Brain microvascular endothelial cell (primary cell): ENCODE measurements at regions not wholly inside any gene's neighbourhood (a gene's known extent, or its start where the extent isn't known, plus 50 kb on each side); places are given as distances from the start of the nearest gene placed in this dataset.
"Not testable (repeated sequence)": the region's sequence is repeated elsewhere in the genome, so short reads cannot be mapped to it uniquely, and the experiment has no call there.

ENCODE experiments used
- DNase-seq: peaks from one replicate; pipeline ENCODE4 v3.0.0-alpha.2; 2020
- H3K27ac ChIP-seq: fragments of 250-450 bp; sonication (Bioruptor Pico); 2 replicates; pipeline ENCODE4 v1.5.1; 2020; ENCODE audit warnings: mild to moderate bottlenecking, moderate library complexity
- H3K27me3 ChIP-seq: fragments of 250-450 bp; sonication (Bioruptor Pico); replicated peaks from 2 replicates; pipeline ENCODE4 v1.5.1; 2020; ENCODE audit warnings: mild to moderate bottlenecking
- H3K36me3 ChIP-seq: fragments of 250-450 bp; sonication (Bioruptor Pico); replicated peaks from 2 replicates; pipeline ENCODE4 v1.5.1; 2020; ENCODE audit warnings: mild to moderate bottlenecking
- H3K4me3 ChIP-seq: 2 replicates; pipeline ENCODE4 v1.5.1; 2011; ENCODE audit warnings: low read depth, mild to moderate bottlenecking, control low read depth, low read length, moderate library complexity
- CTCF ChIP-seq: IDR thresholded peaks from 2 replicates; pipeline ENCODE4 v1.5.1; 2011; ENCODE audit warnings: low read depth, mild to moderate bottlenecking, moderate library complexity, low read length, control low read depth, inconsistent platforms; ENCODE audit errors: missing control alignments
- in situ Hi-C: cut with HindIII; loops from 2 replicates; pipeline ENCODE4 v1.10.0; 2017; ENCODE audit warnings: low sequenced_read_pairs, low pct_ligation_motif_present

- no peak for TF ChIP-seq CTCF
- in situ Hi-C loops: no loop called here
- Histone ChIP-seq H3K27ac (no peak overlapping the region), H3K27me3 (no peaks in the 10 kb centered on the region), H3K36me3 (no peaks in the 10 kb centered on the region), H3K4me3 (no peak overlapping the region)
- no peak for DNase-seq
Measured at GRCh38 chr15:91408476-91409076, 308.5 kb downstream of the SV2B start.

- Histone ChIP-seq H3K36me3 (no peaks in the 10 kb centered on the region), H3K4me3 (no peak overlapping the region), H3K27me3 (no peaks in the 10 kb centered on the region), H3K27ac (no peak overlapping the region)
- no peak for DNase-seq
- no peak for TF ChIP-seq CTCF
- in situ Hi-C loops: no loop called here
Measured at GRCh38 chr15:91409387-91409786, 309.3 kb downstream of the SV2B start.

GRCh38 chr15:91411586-91411985 lies 311.5 kb downstream of the SV2B start:
- H3K27me3 ChIP-seq: no peaks in the 10 kb centered on the region
- H3K27ac ChIP-seq: no peak overlapping the region
- no peaks in the 10 kb centered on the region for H3K36me3 ChIP-seq
- no peak overlapping the region for H3K4me3 ChIP-seq
- DNase-seq: no peak
- in situ Hi-C loops: no loop called here
- no peak for TF ChIP-seq CTCF

- Histone ChIP-seq H3K27me3 (no peaks in the 10 kb centered on the region), H3K4me3 (no peak overlapping the region), H3K27ac (no peak overlapping the region), H3K36me3 (no peaks in the 10 kb centered on the region)
- DNase-seq: no peak
- no peak for TF ChIP-seq CTCF
- in situ Hi-C loops: no loop called here
Measured at GRCh38 chr15:91412138-91412928, 312.3 kb downstream of the SV2B start.

GRCh38 chr15:91413142-91413541 lies 313.1 kb downstream of the SV2B start:
- TF ChIP-seq CTCF: no peak
- Histone ChIP-seq H3K4me3 (no peak overlapping the region), H3K27ac (no peak overlapping the region), H3K27me3 (no peaks in the 10 kb centered on the region), H3K36me3 (no peaks in the 10 kb centered on the region)
- in situ Hi-C loops: no loop called here
- DNase-seq: no peak

GRCh38 chr15:91414124-91414523 lies 314.1 kb downstream of the SV2B start:
- Histone ChIP-seq H3K27ac (no peak overlapping the region), H3K4me3 (no peak overlapping the region), H3K27me3 (no peaks in the 10 kb centered on the region), H3K36me3 (no peaks in the 10 kb centered on the region)
- in situ Hi-C loops: no loop called here
- DNase-seq: no peak
- no peak for TF ChIP-seq CTCF

- H3K27me3 ChIP-seq, DNase-seq, H3K36me3 ChIP-seq, in situ Hi-C loops, H3K27ac ChIP-seq, H3K4me3 ChIP-seq: not testable (repeated sequence)
Measured at GRCh38 chr15:91415258-91415657, 315.2 kb downstream of the SV2B start.
